ENCODE measurements at regions not wholly inside any gene's neighbourhood (a gene's known extent, or its start where the extent isn't known, plus 50 kb on each side); places are given as distances from the start of the nearest gene placed in this dataset.

DNA sequence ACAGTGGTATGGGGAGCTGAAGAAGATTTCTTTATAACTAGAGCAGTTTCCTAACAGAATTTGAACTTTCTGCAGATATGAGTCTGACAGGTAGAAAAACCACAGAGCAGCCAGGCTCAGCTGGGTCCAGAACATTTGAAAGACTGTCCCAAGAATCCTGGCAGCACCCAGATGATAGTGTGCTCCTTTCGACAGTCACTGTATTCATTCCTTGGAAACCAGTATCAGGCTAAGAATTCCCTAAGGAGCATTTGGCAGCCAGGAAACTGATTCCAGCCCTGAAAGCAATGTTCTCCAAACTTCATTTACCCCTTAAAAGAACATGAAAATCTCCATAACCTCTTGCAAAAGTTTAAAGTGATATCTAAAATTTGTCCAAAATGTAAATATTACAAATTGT lies 123.0 kb upstream of the MTAP start:
- Histone ChIP-seq H3K9me3 (ENCODE audit: low read length) (no peaks in the 10 kb centered on the region), H3K4me3 (replicated peaks in 1 of 3; ENCODE audit: insufficient read depth in 1 of 3, low read depth in 2 of 3, low read length in 3 of 3) (no peak overlapping the region), H3K9ac (ENCODE audit: insufficient read depth, low read depth, low read length) (no peak overlapping the region), H3K4me2 (ENCODE audit: low read depth, low read length) (no peak overlapping the region), H3K79me2 (ENCODE audit: insufficient read depth, low read length) (no peaks in the 10 kb centered on the region), H3K27me3 (ENCODE audit: control insufficient read depth in 1 of 2, insufficient read depth in 2 of 2, low read length in 2 of 2) (no peaks in the 10 kb centered on the region), H2AFZ (ENCODE audit: low read length) (no peak overlapping the region), H3K4me1 (ENCODE audit: insufficient read depth, low read length) (no peaks in the 10 kb centered on the region), H4K20me1 (ENCODE audit: insufficient read depth, low read length) (no peaks in the 10 kb centered on the region), H3K27ac (ENCODE audit: extremely low read length, insufficient read depth, low read length) (no peak overlapping the region), H3K36me3 (replicated peaks in 1 of 2; ENCODE audit: control insufficient read depth in 1 of 2, insufficient read depth in 2 of 2, low read length in 2 of 2) (no peaks in the 10 kb centered on the region)
- BruUV-seq (replicated peaks), result no TSS peak
- DNase-seq (ENCODE audit: low spot score) (no peak), FAIRE-seq (no peak), ATAC-seq (no peak)
- POLR2A ChIA-PET, result no interaction called here
- no peak for TF ChIP-seq JUND (CRISPR knock-in tag; IDR thresholded peaks at IDR 0.05)
- TF ChIP-seq, protein P1, sequence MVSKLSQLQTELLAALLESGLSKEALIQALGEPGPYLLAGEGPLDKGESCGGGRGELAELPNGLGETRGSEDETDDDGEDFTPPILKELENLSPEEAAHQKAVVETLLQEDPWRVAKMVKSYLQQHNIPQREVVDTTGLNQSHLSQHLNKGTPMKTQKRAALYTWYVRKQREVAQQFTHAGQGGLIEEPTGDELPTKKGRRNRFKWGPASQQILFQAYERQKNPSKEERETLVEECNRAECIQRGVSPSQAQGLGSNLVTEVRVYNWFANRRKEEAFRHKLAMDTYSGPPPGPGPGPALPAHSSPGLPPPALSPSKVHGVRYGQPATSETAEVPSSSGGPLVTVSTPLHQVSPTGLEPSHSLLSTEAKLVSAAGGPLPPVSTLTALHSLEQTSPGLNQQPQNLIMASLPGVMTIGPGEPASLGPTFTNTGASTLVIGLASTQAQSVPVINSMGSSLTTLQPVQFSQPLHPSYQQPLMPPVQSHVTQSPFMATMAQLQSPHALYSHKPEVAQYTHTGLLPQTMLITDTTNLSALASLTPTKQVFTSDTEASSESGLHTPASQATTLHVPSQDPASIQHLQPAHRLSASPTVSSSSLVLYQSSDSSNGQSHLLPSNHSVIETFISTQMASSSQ (IDR thresholded peaks at IDR 0.05; ENCODE audit: low read depth), result no peak
- TF ChIP-seq, protein P1 (CRISPR knock-in tag; IDR thresholded peaks at IDR 0.05; ENCODE audit: borderline replicate concordance), result no peak
- TF ChIP-seq, protein P2, sequence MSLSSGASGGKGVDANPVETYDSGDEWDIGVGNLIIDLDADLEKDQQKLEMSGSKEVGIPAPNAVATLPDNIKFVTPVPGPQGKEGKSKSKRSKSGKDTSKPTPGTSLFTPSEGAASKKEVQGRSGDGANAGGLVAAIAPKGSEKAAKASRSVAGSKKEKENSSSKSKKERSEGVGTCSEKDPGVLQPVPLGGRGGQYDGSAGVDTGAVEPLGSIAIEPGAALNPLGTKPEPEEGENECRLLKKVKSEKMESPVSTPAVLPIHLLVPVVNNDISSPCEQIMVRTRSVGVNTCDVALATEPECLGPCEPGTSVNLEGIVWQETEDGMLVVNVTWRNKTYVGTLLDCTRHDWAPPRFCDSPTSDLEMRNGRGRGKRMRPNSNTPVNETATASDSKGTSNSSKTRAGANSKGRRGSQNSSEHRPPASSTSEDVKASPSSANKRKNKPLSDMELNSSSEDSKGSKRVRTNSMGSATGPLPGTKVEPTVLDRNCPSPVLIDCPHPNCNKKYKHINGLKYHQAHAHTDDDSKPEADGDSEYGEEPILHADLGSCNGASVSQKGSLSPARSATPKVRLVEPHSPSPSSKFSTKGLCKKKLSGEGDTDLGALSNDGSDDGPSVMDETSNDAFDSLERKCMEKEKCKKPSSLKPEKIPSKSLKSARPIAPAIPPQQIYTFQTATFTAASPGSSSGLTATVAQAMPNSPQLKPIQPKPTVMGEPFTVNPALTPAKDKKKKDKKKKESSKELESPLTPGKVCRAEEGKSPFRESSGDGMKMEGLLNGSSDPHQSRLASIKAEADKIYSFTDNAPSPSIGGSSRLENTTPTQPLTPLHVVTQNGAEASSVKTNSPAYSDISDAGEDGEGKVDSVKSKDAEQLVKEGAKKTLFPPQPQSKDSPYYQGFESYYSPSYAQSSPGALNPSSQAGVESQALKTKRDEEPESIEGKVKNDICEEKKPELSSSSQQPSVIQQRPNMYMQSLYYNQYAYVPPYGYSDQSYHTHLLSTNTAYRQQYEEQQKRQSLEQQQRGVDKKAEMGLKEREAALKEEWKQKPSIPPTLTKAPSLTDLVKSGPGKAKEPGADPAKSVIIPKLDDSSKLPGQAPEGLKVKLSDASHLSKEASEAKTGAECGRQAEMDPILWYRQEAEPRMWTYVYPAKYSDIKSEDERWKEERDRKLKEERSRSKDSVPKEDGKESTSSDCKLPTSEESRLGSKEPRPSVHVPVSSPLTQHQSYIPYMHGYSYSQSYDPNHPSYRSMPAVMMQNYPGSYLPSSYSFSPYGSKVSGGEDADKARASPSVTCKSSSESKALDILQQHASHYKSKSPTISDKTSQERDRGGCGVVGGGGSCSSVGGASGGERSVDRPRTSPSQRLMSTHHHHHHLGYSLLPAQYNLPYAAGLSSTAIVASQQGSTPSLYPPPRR (CRISPR knock-in tag; IDR thresholded peaks at IDR 0.05; ENCODE audit: borderline replicate concordance), result no peak
- no peak for TF ChIP-seq IRF2 (CRISPR knock-in tag; IDR thresholded peaks at IDR 0.05)
- TF ChIP-seq RFXANK (CRISPR knock-in tag; IDR thresholded peaks at IDR 0.05), result no peak
- no peak for TF ChIP-seq GFI1 (CRISPR knock-in tag; IDR thresholded peaks at IDR 0.05; ENCODE audit: borderline replicate concordance)
- TF ChIP-seq TP53 (CRISPR knock-in tag; conservative IDR thresholded peaks at IDR 0.05), result no peak
- CTCF ChIA-PET (ENCODE audit: low intra/inter-chr PET ratio, low total read pairs), result no interaction called here
- intact Hi-C loops (cut with micrococcal nuclease; ENCODE audit: unreplicated experiment) (no loop called here), in situ Hi-C loops (cut with HindIII; ENCODE audit: extremely low pct_ligation_motif_present, low pct_unique_long_range_greater_than_20kb) (no loop called here)
- 43% methylated on average over 1 of the region's 1 CpG for WGBS (ENCODE audit: low lambda C conversion rate)

Data from HepG2 (cell line).